ENCODE measurements at regions not wholly inside any gene's neighbourhood (a gene's known extent, or its start where the extent isn't known, plus 50 kb on each side); places are given as distances from the start of the nearest gene placed in this dataset.

DNA sequence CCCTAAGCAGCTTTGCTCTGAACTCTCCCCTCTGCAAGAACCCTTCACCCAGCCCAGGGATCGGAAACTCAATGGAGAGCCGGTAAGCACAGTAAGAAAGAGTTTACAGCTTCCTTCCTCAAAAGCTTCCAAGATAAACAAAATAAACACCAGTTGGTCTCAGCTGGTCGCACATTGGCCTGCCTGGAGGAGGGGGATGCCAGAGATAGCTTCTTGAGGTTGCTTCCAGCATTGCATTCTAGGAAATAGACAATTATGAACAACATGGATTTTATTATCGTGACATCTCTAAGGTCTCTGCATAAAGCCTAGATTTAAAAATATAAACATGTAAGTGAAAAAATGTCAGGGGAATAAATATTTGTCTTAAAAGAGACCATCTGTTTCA is 141.5 kb upstream of the PKDCC start:
- TF ChIP-seq, protein P1, sequence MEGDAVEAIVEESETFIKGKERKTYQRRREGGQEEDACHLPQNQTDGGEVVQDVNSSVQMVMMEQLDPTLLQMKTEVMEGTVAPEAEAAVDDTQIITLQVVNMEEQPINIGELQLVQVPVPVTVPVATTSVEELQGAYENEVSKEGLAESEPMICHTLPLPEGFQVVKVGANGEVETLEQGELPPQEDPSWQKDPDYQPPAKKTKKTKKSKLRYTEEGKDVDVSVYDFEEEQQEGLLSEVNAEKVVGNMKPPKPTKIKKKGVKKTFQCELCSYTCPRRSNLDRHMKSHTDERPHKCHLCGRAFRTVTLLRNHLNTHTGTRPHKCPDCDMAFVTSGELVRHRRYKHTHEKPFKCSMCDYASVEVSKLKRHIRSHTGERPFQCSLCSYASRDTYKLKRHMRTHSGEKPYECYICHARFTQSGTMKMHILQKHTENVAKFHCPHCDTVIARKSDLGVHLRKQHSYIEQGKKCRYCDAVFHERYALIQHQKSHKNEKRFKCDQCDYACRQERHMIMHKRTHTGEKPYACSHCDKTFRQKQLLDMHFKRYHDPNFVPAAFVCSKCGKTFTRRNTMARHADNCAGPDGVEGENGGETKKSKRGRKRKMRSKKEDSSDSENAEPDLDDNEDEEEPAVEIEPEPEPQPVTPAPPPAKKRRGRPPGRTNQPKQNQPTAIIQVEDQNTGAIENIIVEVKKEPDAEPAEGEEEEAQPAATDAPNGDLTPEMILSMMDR (conservative IDR thresholded peaks at IDR 0.05) = no peak
- TF ChIP-seq EZH2 (IDR thresholded peaks at IDR 0.05; ENCODE audit: low read depth) = no peak

Measured in PC-9 (cell line).